EL (cell line): ENCODE measurements at regions not wholly inside any gene's neighbourhood (a gene's known extent, or its start where the extent isn't known, plus 50 kb on each side); places are given as distances from the start of the nearest gene placed in this dataset.

Experiments used
- DNase-seq: peaks from one replicate; pipeline ENCODE4 v3.0.0-alpha.2; 2016

DNA sequence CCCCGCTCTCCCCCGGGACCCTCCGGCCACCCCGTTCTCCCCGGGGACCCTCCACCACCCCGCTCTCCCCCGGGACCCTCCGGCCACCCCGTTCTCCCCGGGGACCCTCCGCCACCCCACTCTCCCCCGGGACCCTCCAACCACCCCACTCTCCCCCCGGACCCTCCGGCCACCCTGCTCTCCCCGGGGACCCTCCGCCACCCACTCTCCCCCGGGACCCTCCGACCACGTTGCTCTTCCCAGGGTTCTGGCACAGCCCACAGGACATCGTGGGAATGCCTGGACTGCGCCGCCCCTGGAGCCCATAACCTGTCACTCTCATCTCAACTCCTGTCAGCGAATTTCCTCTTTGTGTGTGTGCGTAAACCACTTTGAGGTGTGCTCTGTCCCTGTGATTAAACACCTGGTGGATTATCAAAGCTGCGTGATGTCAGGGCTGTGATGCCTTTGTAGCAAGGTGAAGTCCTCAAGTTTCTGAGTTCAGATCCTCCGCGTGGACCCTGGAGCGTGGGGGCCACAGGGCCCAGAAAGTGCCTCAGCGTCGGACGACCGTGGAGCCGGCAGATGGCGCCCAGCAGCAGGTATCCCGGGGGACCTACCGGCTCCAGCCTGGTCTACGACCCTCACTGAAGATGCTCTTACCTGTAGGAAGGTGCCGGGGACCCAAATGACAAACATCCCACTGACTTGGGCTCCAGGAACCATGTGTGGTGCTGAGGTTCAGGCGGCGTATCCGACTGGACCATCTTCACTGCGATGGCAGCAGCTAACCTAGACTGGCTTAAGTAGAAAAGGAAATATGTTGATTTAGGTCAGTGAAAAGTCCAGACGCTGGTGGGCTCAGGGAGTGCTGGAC lies 63.2 kb upstream of the GALNT9 start:
- no peak for DNase-seq

DNA sequence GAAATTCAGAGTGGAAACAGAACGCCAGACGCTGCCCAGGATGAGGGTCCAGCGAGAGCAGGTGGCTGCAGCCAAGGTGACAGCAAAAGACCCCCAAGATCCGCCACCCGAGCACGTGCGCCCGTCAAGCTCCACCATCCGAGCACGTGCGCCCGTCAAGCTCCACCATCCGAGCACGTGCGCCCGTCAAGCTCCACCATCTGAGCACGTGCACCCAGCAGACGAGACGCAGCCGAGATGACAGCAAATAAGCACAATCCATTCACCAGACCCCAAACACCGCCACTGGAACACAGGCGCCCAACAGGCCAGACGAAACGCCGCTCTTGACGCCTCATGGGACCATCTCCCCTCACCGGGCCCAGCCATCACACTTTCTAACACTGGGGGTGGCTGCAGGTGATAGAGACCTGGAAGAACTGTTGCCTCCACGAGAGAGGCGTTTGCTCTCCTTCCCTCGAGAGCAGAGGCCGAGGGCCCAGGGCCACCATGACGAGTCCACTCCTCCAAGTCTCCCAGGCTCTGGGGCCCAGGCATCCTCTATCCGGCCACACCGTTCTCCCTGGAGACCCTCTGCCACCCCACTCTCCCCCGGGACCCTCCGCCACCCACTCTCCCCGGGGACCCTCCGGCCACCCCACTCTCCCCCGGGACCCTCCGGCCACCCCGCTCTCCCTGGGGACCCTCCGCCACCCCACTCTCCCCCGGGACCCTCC lies 62.1 kb upstream of the GALNT9 start:
- DNase-seq, result no peak

DNA sequence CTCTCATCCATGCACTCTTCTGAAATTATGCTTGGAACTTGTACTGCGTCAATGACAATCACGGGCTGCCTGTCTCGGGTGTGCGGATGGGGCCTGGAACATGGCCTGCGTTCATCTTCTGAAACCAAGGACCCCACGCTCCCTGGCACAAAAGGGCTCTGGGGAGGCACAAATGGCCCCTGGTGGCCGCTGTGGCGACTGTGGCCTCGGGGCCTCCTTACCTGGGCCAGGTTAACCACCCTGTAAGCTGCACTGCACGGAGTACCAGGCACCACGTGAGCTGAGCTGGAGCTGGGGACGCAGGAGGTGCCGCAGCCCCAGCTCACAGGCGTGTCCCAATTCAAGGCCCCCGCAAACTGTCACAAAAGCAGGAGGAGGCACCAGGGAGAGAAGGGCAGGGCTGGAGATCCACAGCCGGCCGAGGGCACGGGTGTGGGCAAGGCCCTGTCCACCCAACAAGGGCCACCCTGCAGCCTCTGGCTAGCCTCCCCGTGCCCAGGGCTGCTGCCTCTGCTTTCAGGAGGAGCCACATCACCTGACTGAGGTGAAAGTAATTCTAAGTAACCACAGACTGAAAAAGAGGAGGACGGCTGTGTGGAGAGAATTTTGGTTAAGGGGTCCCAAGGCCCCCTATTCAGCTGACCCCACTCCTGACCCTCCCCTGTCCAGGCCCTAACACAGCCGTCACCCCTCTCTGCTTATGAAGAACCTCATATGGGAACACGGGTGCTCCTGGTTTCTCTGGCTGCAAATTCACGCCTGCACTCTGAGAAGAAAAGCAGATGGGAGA lies 61.1 kb upstream of the GALNT9 start:
- DNase-seq, result no peak

DNA sequence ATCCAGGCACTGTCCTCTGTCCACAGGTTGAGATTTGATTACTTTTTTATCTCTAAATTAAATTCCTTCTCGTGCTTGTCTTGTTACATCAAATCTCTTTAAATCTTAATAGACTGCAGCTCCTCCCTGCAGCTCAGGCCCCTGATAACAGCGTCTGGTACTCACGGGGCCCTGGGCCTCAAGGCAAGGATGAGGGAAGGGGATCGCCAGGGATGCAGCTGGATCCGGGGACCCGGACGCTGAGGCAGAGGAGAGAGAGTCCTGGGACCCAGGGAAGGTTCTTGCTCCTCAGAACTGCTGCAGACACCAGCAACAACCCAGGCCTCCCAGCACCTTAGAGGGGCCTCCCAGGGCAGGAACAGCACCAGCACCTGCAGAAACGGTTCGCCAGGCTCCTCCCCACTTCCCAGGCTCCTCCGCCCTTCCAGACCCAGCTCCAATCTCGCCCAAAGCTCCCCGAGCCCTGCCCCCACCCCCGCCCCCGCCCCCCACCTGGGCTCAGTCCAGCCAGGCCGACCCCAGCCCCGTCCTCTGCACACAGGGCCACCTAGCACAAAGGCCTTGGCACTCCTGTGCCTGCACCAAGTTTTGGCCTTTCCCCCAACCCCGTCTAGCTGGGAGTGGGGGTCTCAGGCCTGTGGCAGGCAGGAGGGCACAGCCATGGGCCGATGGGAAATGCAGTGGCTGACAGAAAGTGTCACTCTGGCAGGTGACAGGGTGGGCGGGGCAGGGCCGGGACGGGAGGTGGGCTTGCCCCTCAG lies 60.3 kb upstream of the GALNT9 start:
- no peak for DNase-seq

DNA sequence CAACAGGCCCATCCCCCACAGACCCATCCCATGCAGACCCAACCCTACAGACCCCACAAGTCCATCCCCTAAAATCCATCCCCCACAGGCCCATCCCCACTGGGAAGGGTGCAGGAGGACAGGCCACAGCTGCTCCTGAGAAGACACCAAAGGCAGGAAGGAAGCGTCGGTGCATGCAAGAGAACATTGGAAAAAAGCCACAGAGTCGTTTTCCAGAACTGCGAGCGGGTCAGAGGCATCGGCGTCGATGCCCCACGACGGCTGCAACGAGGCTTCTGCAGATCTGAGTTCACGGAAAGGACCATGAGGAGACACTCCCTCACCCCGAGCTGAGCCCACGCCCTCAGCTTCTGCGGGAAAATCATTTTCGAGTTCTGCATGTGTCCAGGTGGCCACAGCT lies 59.6 kb upstream of the GALNT9 start:
- DNase-seq, result no peak

DNA sequence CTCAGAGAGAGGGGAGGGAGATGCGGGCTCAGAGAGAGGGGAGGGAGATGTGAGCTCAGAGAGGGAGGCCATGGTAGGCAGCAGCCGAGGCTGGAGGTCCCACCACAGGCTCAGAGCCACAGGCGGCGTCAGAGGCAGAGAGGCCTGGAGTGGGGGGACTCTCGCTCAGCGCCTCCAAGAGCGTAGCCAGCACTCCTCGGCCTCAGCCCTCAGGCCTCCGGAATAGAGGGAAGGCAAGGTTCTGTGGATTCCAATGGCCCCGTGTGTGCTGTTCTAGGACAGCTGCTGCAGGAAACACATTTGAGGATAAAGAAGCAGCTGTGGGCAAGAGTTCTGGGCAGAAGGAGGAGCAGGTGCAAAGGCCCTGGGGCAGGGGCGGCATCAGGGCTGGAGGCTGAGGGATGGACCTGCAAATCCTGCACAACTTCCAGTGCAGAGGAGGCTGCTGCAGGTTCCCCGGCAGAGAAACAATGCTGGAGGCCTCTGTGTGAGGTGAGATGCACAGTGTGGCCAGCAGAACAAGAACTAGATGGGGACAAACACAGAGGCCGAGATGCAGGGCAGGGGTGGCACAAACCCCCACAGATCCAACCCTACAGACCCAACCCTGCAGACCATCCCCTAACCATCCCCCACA lies 59.1 kb upstream of the GALNT9 start:
- no peak for DNase-seq

DNA sequence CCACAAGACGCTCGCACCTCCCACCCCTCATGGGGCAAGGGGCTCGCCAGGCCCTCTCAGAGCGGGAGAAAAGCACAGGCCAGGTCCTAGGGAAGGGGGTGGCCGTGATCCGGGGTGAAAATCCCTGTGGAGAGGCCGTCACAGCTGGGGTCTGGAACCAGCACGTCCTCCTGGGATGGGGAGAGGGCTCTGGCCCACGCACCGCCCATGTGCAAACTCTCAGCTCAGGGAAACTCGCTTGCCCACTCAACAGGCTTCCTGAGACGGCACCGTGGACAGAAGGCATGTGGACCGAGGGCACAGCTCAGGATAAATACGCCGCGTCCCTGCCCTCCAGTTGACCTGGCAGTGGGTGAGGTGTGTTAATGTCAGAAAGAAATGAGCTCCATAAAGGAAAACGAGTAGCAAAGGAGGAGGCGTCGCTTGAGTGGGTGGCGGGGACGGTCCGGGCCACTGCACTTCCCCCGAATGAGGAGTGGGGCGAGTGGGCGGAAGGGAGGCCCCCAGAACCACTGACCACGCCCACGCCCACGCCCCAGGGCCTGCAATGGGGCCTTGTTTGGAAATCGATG lies 57.6 kb upstream of the GALNT9 start:
- DNase-seq, result no peak

DNA sequence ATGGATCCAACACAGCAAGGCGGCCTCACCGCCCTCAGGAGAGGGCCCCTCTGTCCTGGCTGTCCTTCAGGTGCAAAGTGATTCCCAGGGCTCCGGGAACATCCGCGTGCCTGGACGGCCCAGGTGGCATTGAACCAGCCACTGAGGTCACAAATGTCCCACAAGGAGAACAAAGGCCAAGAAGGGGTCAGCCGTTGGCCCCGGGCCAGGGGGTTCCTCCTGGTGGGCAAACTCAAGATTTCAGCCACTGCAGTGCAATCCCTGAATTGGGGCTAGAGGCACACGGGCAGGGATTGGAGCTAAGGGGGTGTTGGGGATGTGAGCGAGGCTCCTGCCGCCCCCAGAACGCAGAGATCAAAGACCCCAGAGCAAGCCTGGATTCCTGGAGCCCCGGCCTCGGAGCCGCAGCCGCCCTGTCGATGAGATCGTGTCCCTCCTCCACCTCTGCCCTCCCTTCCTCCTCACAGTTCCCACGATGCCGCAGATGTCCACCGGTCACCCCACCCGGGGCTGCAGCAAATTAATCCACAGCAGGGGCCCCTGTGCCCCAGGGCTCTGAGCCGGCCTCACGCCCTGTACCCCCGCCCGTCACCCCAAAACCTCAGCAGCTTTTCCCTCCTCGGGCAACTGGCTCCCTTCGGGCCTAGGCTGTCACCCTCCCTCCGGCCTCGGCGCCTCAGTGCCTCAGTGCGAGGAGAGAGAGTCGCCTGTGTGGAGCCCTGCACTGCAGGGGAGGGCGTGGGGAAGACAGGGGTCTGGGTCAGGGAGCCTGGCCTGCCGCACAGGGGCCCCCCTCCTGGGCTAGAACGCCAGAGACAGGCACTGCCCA lies 56.7 kb upstream of the GALNT9 start:
- no peak for DNase-seq

DNA sequence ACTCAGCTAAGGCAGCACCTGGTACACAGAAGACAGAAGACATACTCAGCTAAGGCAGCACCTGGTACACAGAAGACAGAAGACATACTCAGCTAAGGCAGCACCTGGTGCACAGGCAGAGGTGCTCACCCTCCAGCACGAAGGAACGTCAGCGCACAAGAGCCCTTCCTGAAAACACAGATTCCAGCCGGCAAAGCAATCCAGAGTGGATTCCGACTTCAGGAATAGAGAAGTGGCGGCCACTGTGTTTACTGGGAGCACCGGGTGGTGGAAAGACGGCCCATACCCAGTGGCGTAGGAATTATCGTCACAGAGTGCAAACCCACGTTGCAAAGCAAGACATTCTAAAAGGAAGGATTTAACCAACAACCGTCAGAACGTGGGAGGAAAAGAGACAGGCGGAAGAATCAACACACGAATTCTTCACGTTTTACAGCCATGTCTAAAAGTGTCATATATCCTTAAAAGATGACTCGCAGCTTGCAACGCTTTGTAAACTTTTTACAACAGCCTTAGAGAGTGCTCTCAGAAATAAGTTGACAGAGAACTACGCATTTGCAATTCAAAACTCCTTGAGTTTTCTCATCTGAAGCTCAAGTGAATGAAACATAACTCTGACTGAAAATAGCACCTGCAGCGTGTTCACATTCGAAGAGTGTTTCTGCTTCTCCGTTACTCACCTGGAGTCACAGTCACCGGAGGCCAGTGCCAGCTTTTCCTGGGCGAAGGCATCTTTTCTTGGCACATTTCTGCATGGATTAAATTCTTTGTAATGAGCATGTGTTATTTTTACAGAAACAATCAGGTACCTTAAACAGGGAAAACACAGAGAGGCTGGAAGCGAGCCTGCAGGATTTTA lies 55.8 kb upstream of the GALNT9 start:
- no peak for DNase-seq

DNA sequence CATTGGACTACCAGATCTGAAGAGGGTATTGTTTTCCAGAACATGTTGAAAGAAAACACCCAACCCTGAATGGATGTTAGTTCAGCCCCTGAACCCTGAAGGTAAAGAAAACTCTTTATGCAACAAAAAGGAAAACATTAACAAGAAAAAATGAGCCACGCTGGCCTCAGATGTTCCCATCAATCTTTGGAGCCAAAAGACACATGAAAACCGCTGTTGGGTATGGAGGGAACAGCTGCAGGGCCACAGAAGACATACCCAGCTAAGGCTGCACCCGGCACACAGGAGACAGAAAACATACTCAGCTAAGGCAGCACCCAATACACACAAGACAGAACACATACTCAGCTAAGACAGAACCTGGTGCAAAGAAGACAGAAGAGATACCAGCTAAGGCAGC lies 51.3 kb upstream of the GALNT9 start:
- no peak for DNase-seq

DNA sequence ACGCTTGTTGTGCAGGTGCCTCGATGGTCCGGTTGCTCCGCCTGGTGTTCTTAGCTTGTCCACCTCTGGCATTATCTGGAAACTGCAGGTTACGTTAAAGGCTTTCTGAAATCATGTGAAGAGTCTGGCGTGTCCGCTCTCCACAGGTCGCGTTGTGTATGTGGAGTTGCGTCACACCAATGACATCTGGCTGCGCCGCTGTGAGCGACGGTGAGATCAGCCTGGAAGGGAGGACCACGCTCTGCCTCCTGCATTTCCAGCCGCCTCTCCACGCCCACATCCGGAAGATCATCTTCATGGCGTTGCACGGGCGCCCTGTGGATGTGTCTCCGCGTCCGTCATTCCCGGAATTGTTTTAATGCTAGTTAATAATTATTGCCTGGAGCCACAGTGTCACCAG lies 50.6 kb upstream of the GALNT9 start:
- DNase-seq, result no peak

DNA sequence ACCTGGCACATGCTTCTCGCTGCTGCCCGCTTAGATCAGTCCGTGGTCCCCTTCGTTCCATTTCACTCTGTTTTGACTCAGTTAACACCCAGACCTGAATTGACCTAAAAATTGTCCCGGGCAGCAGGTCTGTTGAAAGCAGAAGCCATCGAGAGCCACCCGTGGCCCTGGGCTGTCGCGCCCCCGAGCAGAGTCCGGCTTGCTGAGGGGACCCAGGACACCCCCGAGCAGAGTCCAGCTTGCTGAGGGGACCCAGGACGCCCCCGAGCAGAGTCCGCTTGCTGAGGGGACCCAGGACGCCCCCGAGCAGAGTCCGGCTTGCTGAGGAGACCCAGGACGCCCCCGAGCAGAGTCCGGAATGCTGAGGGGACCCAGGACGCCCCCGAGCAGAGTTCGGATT lies 50.2 kb upstream of the GALNT9 start:
- DNase-seq, result no peak
